ENCODE measurements at regions not wholly inside any gene's neighbourhood (a gene's known extent, or its start where the extent isn't known, plus 50 kb on each side); places are given as distances from the start of the nearest gene placed in this dataset.

GRCh38 chr2:238686223-238686622 lies 161.7 kb upstream of the TWIST2 start:
- no peaks in the 10 kb centered on the region for H3K9me3 ChIP-seq (ENCODE audit: control insufficient read depth in 1 of 2, low read length in 2 of 2)
- no peak overlapping the region for H3K27ac ChIP-seq (ENCODE audit: low read length)
- no peaks in the 10 kb centered on the region for H3K36me3 ChIP-seq (ENCODE audit: control insufficient read depth in 1 of 2, insufficient read depth in 2 of 2, low read length in 2 of 2)
- peaks cover 0 to 4% of the 10 kb centered on the region in 2 donors for H3K4me1 ChIP-seq (ENCODE audit: control insufficient read depth in 1 of 2, insufficient read depth in 2 of 2, low read length in 2 of 2)
- no peaks in the 10 kb centered on the region for H3K27me3 ChIP-seq (ENCODE audit: low read depth, low read length)
- H3K4me3 ChIP-seq (ENCODE audit: low read depth in 1 of 2, low read length in 2 of 2): no peak overlapping the region

DNA sequence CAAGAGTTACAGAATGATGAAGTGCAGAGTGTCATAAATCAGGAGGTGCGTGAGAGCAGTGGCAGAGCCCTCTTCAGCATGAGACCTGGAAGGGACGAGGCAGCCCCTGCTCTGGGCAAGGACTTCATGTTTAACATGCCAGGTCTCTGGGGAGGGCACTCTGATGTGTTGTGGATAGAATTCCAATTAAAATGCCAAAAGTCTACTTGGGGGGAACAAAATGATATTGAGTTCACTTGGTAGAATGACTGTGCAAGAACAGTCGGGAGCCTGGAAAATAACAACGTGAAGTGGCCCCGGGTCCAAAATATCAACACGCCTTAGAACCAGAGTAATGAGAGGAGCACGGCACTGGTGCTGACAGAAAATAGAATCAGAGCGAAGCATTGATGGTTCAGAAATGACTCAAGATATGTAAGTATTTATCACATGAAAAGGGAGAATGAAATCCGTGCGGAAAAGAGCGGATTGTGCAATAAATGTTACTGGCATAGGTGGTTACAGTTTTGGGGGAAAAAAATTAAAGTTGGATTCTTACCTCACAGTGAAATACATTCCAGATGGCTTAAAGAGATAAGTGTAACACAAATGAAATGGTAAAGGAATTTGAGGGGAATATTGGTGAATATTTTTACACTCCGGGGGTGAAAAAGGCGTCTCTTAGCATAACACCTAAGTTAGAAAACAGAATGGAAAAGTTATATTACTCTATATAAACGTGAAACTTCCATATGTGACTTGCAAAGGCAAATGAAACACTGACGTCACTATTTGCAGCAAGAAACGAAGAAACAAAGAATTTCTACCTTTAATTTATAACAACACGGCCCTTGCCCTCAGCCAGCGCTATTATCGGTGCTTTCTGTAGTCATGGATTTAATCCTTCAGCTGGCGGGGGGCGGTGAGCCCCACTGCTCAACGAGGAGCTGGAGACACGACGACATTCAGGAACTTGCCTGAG lies 159.4 kb upstream of the TWIST2 start:
- Histone ChIP-seq H3K36me3 (ENCODE audit: control insufficient read depth in 1 of 2, insufficient read depth in 2 of 2, low read length in 2 of 2) (no peaks in the 10 kb centered on the region), H3K4me1 (ENCODE audit: control insufficient read depth in 1 of 2, insufficient read depth in 2 of 2, low read length in 2 of 2) (peaks cover 0 to 4% of the 10 kb centered on the region in 2 donors), H3K4me3 (ENCODE audit: low read depth in 1 of 2, low read length in 2 of 2) (no peak overlapping the region), H3K27ac (ENCODE audit: low read length) (no peak overlapping the region), H3K9me3 (ENCODE audit: control insufficient read depth in 1 of 2, low read length in 2 of 2) (no peaks in the 10 kb centered on the region), H3K27me3 (ENCODE audit: low read depth, low read length) (no peaks in the 10 kb centered on the region)

GRCh38 chr2:238689331-238689730 lies 158.6 kb upstream of the TWIST2 start:
- H3K27ac ChIP-seq (ENCODE audit: low read length): no peak overlapping the region
- H3K36me3 ChIP-seq (ENCODE audit: control insufficient read depth in 1 of 2, insufficient read depth in 2 of 2, low read length in 2 of 2): no peaks in the 10 kb centered on the region
- H3K27me3 ChIP-seq (ENCODE audit: low read depth, low read length): no peaks in the 10 kb centered on the region
- no peaks in the 10 kb centered on the region for H3K9me3 ChIP-seq (ENCODE audit: control insufficient read depth in 1 of 2, low read length in 2 of 2)
- peaks cover 0 to 4% of the 10 kb centered on the region in 2 donors for H3K4me1 ChIP-seq (ENCODE audit: control insufficient read depth in 1 of 2, insufficient read depth in 2 of 2, low read length in 2 of 2)
- H3K4me3 ChIP-seq (ENCODE audit: low read depth in 1 of 2, low read length in 2 of 2): no peak overlapping the region

DNA sequence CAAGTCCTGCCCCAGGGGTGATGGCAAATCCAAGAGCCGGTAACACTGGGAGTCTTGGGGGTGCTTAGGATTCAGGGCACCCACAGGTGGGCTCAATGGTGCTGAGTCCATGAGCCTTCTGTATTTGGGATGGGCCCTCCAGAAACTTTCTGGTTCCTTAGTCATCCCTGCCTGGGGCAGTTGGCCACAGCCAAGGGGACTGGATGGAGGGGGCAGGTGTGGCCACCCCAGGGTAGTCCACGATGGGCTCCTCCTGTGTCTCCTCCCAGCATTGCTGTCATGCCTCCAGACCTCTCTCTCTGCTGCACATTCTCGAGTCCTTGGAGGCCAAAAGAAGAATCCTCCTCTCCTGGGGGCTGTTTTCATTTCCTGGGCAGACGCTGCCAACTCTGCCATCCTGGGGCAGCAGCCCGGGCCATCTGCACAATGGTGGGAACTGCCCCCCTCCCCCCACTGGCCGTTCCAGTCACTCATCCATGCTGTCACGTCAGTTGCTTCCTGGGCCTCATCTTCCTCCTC lies 158.0 kb upstream of the TWIST2 start:
- Histone ChIP-seq H3K27me3 (ENCODE audit: low read depth, low read length) (no peaks in the 10 kb centered on the region), H3K4me3 (ENCODE audit: low read depth in 1 of 2, low read length in 2 of 2) (no peak overlapping the region), H3K4me1 (ENCODE audit: control insufficient read depth in 1 of 2, insufficient read depth in 2 of 2, low read length in 2 of 2) (peaks cover 0 to 4% of the 10 kb centered on the region in 2 donors), H3K9me3 (ENCODE audit: control insufficient read depth in 1 of 2, low read length in 2 of 2) (no peaks in the 10 kb centered on the region), H3K36me3 (ENCODE audit: control insufficient read depth in 1 of 2, insufficient read depth in 2 of 2, low read length in 2 of 2) (no peaks in the 10 kb centered on the region), H3K27ac (ENCODE audit: low read length) (no peak overlapping the region)

GRCh38 chr2:238690511-238690910 lies 157.4 kb upstream of the TWIST2 start:
- H3K9me3 ChIP-seq (ENCODE audit: control insufficient read depth in 1 of 2, low read length in 2 of 2): no peaks in the 10 kb centered on the region
- H3K4me1 ChIP-seq (ENCODE audit: control insufficient read depth in 1 of 2, insufficient read depth in 2 of 2, low read length in 2 of 2): peaks cover 0 to 6% of the 10 kb centered on the region in 2 donors
- no peak overlapping the region for H3K27ac ChIP-seq (ENCODE audit: low read length)
- H3K4me3 ChIP-seq (ENCODE audit: low read depth in 1 of 2, low read length in 2 of 2): no peak overlapping the region
- H3K27me3 ChIP-seq (ENCODE audit: low read depth, low read length): no peaks in the 10 kb centered on the region
- no peaks in the 10 kb centered on the region for H3K36me3 ChIP-seq (ENCODE audit: control insufficient read depth in 1 of 2, insufficient read depth in 2 of 2, low read length in 2 of 2)

DNA sequence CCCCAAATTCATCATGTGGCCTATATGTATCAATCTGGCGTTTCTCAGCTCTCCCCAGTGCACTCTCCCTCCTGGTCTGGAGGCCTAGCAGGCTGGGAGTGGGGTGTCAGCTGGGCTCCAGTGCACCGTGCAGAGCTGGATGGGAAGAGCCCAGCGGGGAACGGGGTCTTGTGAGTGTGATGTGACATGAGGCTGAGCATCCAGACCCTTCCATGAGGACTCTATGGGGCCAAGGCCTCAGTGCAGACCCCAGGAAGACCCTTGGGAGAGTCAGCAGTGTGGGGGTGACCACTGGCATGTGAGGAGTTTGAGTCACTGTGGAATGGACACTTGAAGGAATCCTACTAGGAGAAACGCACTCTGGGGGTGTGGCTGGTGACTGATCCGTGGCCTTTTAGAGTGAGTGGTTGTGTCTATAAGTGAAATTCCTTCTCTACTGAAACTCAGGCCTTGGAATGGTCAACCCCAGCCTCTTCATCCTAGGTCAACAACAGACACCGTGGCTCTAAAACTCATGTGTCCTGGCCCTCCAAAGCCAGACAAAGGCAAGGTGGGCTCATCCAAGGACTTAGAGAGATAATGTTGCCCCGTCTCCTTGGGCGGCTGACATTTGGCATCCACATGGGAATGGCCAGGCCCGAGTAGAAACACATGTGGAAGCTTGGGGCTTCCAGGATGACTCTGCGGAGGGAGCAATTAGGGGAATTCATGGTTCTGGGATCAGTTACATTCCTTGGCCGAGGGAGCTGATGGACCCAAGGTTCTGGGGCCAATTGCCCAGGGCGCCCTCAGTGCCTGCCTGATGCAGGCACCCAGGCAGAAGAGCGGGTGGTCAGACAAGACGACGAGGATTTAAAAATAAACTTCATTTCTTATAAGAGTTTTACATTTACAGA lies 156.0 kb upstream of the TWIST2 start:
- Histone ChIP-seq H3K4me1 (ENCODE audit: control insufficient read depth in 1 of 2, insufficient read depth in 2 of 2, low read length in 2 of 2) (peaks cover 0 to 15% of the 10 kb centered on the region in 2 donors), H3K9me3 (ENCODE audit: control insufficient read depth in 1 of 2, low read length in 2 of 2) (no peaks in the 10 kb centered on the region), H3K4me3 (ENCODE audit: low read depth in 1 of 2, low read length in 2 of 2) (no peak overlapping the region), H3K27me3 (ENCODE audit: low read depth, low read length) (no peaks in the 10 kb centered on the region), H3K36me3 (ENCODE audit: control insufficient read depth in 1 of 2, insufficient read depth in 2 of 2, low read length in 2 of 2) (no peaks in the 10 kb centered on the region), H3K27ac (ENCODE audit: low read length) (no peak overlapping the region)

DNA sequence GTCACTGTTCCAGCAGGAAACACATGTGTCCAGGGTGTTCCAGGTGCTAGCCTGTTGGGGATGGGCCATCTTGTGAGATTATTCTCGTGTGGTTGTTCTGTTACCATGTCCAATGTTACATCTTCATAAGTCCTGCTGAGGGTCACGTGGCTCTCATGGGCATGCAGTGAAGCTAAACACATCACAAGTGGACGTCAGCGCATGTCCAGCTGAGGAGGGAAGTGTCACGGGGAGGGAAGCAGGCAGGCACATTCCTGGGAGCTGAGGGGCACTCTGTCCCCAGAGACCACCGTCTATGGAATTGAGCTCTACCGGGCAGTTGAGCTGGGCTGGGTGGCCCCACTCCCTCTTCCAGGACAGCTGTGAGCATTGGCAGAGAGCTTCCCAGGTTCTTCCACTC lies 155.3 kb upstream of the TWIST2 start:
- Histone ChIP-seq H3K4me1 (ENCODE audit: control insufficient read depth in 1 of 2, insufficient read depth in 2 of 2, low read length in 2 of 2) (peaks cover 0 to 15% of the 10 kb centered on the region in 2 donors), H3K27me3 (ENCODE audit: low read depth, low read length) (no peaks in the 10 kb centered on the region), H3K4me3 (ENCODE audit: low read depth in 1 of 2, low read length in 2 of 2) (no peak overlapping the region), H3K9me3 (ENCODE audit: control insufficient read depth in 1 of 2, low read length in 2 of 2) (no peaks in the 10 kb centered on the region), H3K27ac (ENCODE audit: low read length) (no peak overlapping the region), H3K36me3 (ENCODE audit: control insufficient read depth in 1 of 2, insufficient read depth in 2 of 2, low read length in 2 of 2) (no peaks in the 10 kb centered on the region)

GRCh38 chr2:238693337-238694093 lies 154.4 kb upstream of the TWIST2 start:
- no peak overlapping the region for H3K27ac ChIP-seq (ENCODE audit: low read length)
- peaks cover 0 to 15% of the 10 kb centered on the region in 2 donors for H3K4me1 ChIP-seq (ENCODE audit: control insufficient read depth in 1 of 2, insufficient read depth in 2 of 2, low read length in 2 of 2)
- H3K4me3 ChIP-seq (ENCODE audit: low read depth in 1 of 2, low read length in 2 of 2): no peak overlapping the region
- no peaks in the 10 kb centered on the region for H3K9me3 ChIP-seq (ENCODE audit: control insufficient read depth in 1 of 2, low read length in 2 of 2)
- H3K36me3 ChIP-seq (ENCODE audit: control insufficient read depth in 1 of 2, insufficient read depth in 2 of 2, low read length in 2 of 2): no peaks in the 10 kb centered on the region
- no peaks in the 10 kb centered on the region for H3K27me3 ChIP-seq (ENCODE audit: low read depth, low read length)

DNA sequence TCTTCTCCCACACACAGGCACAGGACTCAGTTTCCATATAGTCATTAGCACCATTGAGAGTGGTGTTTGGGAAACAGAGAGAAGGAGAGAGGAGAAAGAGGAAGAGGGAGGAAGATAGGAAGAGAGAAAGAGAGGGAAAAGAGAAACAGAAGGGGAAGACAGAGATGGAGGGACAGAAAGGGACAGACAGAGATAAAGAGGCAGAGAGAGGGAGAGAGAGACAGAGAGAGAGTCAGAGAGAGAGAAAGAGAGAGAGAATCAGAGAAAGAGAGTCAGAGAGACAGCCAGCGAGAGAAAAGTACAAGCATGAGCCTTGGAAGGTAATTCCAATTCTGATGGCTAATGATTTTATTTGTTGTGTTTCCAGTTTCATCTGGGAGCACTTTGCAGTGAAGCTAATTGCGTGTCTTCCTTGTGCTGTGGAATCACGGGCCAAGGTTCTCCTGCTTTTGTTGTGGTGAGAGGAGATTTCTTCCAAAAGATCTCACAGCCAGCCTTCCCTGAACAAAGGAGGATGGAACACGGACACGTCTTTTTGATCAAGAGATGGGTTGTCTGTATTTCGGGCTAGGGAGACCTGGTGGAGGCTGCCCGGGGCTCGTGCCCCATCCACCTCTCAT lies 153.6 kb upstream of the TWIST2 start:
- Histone ChIP-seq H3K27ac (ENCODE audit: low read length) (no peak overlapping the region), H3K4me1 (ENCODE audit: control insufficient read depth in 1 of 2, insufficient read depth in 2 of 2, low read length in 2 of 2) (peaks cover 0 to 15% of the 10 kb centered on the region in 2 donors), H3K4me3 (ENCODE audit: low read depth in 1 of 2, low read length in 2 of 2) (no peak overlapping the region), H3K9me3 (ENCODE audit: control insufficient read depth in 1 of 2, low read length in 2 of 2) (no peaks in the 10 kb centered on the region), H3K36me3 (ENCODE audit: control insufficient read depth in 1 of 2, insufficient read depth in 2 of 2, low read length in 2 of 2) (no peaks in the 10 kb centered on the region), H3K27me3 (ENCODE audit: low read depth, low read length) (no peaks in the 10 kb centered on the region)

GRCh38 chr2:238694922-238695321 lies 153.0 kb upstream of the TWIST2 start:
- H3K36me3 ChIP-seq (ENCODE audit: control insufficient read depth in 1 of 2, insufficient read depth in 2 of 2, low read length in 2 of 2): no peaks in the 10 kb centered on the region
- H3K27me3 ChIP-seq (ENCODE audit: low read depth, low read length): no peaks in the 10 kb centered on the region
- no peaks in the 10 kb centered on the region for H3K9me3 ChIP-seq (ENCODE audit: control insufficient read depth in 1 of 2, low read length in 2 of 2)
- H3K27ac ChIP-seq (ENCODE audit: low read length): no peak overlapping the region
- no peak overlapping the region for H3K4me3 ChIP-seq (ENCODE audit: low read depth in 1 of 2, low read length in 2 of 2)
- peaks cover 0 to 15% of the 10 kb centered on the region in 2 donors for H3K4me1 ChIP-seq (ENCODE audit: control insufficient read depth in 1 of 2, insufficient read depth in 2 of 2, low read length in 2 of 2)
